ENCODE measurements at regions not wholly inside any gene's neighbourhood (a gene's known extent, or its start where the extent isn't known, plus 50 kb on each side); places are given as distances from the start of the nearest gene placed in this dataset.

DNA sequence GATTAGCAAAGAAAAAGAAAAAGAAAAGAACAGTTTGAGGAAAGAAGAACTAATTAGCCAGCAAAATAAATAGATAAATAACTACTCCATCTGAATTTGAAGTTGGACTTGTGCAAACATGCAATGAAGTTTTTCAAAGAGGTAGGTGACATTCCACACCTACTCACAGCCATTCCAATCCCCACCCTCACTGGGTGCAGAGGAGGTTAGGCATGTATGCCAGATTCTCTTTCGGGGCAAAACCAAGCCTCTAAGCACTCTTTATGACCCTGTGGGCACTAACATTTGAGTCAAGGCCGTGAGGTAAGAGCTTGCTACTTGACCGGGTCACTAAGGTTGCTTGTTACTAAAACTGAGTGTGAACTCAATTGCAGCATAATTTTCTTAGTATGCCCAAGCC is 108.4 kb upstream of the SEMA3A start:
- TF ChIP-seq POLR2AphosphoS5 (IDR thresholded peaks at IDR 0.05; ENCODE audit: low read depth, low read length) (no peak), REST (IDR thresholded peaks at IDR 0.05; ENCODE audit: insufficient read depth in 1 of 2, low read depth in 2 of 2, low read length in 2 of 2) (no peak), TAF1 (IDR thresholded peaks at IDR 0.05; ENCODE audit: borderline replicate concordance, insufficient read depth, low read length) (no peak)

Data from PFSK-1 (cell line).